BE2C (cell line): ENCODE measurements at regions not wholly inside any gene's neighbourhood (a gene's known extent, or its start where the extent isn't known, plus 50 kb on each side); places are given as distances from the start of the nearest gene placed in this dataset.

ENCODE experiments used
- DNase-seq: peaks from one replicate; pipeline ENCODE4 v3.0.0-alpha.2; 2020
- H3K27me3 ChIP-seq: fragments of 250-450 bp; sonication (Bioruptor Pico); 2 replicates; pipeline ENCODE4 v1.5.1; 2020; ENCODE audit warnings: mild to moderate bottlenecking
- H3K36me3 ChIP-seq: fragments of 250-450 bp; sonication (Bioruptor Pico); 2 replicates; pipeline ENCODE4 v1.5.1; 2020; ENCODE audit warnings: mild to moderate bottlenecking
- H3K4me1 ChIP-seq: fragments of 250-450 bp; sonication (Bioruptor Pico); 2 replicates; pipeline ENCODE4 v1.5.1; 2020
- H3K4me3 ChIP-seq: 2 replicates; pipeline ENCODE4 v1.5.1; 2011; ENCODE audit warnings: low read depth, low read length
- H3K9me3 ChIP-seq: fragments of 250-450 bp; sonication (Bioruptor Pico); 2 replicates; pipeline ENCODE4 v1.5.1; 2020
- TF ChIP-seq, protein P1 (sequence below): IDR thresholded peaks from 2 replicates; pipeline ENCODE4 v1.5.1; 2012; ENCODE audit warnings: mild to moderate bottlenecking, low read depth, low read length

DNA sequence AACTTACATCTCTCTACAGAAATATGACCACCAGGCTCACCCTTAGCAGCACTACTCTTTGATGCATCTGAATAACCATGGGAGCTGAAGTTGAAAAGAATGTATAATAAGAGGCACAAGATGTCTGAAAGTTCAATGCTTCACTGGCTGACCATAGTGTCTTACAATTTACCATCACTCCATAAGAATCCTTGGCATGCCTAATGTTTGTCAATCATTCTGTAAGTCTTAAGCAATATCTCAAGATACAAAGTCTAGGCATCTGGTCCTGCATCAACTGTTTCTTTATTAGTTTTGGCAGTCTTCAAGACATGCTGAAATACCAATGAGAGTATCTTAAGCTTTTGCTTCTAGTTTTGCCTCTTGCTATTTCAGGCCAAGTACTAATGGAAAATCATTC, 755.5 kb downstream of the STIM2 start:
- H3K9me3 ChIP-seq: no peaks in the 10 kb centered on the region
- H3K27me3 ChIP-seq: no peaks in the 10 kb centered on the region
- H3K36me3 ChIP-seq: no peaks in the 10 kb centered on the region
- H3K4me1 ChIP-seq: no peaks in the 10 kb centered on the region
- H3K4me3 ChIP-seq: no peak overlapping the region
- TF ChIP-seq, protein P1, sequence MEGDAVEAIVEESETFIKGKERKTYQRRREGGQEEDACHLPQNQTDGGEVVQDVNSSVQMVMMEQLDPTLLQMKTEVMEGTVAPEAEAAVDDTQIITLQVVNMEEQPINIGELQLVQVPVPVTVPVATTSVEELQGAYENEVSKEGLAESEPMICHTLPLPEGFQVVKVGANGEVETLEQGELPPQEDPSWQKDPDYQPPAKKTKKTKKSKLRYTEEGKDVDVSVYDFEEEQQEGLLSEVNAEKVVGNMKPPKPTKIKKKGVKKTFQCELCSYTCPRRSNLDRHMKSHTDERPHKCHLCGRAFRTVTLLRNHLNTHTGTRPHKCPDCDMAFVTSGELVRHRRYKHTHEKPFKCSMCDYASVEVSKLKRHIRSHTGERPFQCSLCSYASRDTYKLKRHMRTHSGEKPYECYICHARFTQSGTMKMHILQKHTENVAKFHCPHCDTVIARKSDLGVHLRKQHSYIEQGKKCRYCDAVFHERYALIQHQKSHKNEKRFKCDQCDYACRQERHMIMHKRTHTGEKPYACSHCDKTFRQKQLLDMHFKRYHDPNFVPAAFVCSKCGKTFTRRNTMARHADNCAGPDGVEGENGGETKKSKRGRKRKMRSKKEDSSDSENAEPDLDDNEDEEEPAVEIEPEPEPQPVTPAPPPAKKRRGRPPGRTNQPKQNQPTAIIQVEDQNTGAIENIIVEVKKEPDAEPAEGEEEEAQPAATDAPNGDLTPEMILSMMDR: no peak
- no peak for DNase-seq

- Histone ChIP-seq H3K9me3 (no peaks in the 10 kb centered on the region), H3K4me3 (no peak overlapping the region), H3K36me3 (no peaks in the 10 kb centered on the region), H3K27me3 (no peaks in the 10 kb centered on the region), H3K4me1 (no peaks in the 10 kb centered on the region)
- TF ChIP-seq, protein P1: no peak
- no peak for DNase-seq
Measured at GRCh38 chr4:27619435-27619834, 758.8 kb downstream of the STIM2 start.

- Histone ChIP-seq H3K27me3 (no peaks in the 10 kb centered on the region), H3K36me3 (no peaks in the 10 kb centered on the region), H3K4me3 (no peak overlapping the region), H3K9me3 (no peaks in the 10 kb centered on the region), H3K4me1 (no peaks in the 10 kb centered on the region)
- TF ChIP-seq, protein P1: no peak
- DNase-seq: no peak
Measured at GRCh38 chr4:27620886-27621285, 760.2 kb downstream of the STIM2 start.

DNA sequence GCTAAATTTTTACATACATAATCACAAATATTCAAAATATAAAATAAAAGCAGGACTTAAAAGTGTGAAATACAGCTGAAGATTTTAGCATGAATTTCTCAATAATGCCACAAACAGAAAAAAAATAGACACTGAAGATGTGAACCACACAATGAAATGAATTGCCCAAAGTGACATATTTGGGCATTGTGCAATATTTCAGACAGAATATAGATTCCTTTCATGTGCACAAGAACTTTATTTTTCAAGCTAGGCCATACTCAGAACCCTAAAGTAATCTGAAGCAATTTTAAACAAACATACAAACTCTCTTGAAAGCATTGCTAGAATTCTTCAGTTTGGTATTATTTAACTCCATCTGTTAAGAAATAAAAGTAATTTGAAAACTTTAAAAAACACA, 764.1 kb downstream of the STIM2 start:
- H3K4me1 ChIP-seq: no peaks in the 10 kb centered on the region
- no peak overlapping the region for H3K4me3 ChIP-seq
- H3K36me3 ChIP-seq: no peaks in the 10 kb centered on the region
- TF ChIP-seq, protein P1: no peak
- no peaks in the 10 kb centered on the region for H3K27me3 ChIP-seq
- DNase-seq: no peak
- no peaks in the 10 kb centered on the region for H3K9me3 ChIP-seq

GRCh38 chr4:27628609-27629008, 768.0 kb downstream of the STIM2 start:
- H3K9me3 ChIP-seq: no peaks in the 10 kb centered on the region
- H3K4me1 ChIP-seq: no peaks in the 10 kb centered on the region
- TF ChIP-seq, protein P1: no peak
- no peak overlapping the region for H3K4me3 ChIP-seq
- DNase-seq: no peak
- no peaks in the 10 kb centered on the region for H3K36me3 ChIP-seq
- H3K27me3 ChIP-seq: no peaks in the 10 kb centered on the region

DNA sequence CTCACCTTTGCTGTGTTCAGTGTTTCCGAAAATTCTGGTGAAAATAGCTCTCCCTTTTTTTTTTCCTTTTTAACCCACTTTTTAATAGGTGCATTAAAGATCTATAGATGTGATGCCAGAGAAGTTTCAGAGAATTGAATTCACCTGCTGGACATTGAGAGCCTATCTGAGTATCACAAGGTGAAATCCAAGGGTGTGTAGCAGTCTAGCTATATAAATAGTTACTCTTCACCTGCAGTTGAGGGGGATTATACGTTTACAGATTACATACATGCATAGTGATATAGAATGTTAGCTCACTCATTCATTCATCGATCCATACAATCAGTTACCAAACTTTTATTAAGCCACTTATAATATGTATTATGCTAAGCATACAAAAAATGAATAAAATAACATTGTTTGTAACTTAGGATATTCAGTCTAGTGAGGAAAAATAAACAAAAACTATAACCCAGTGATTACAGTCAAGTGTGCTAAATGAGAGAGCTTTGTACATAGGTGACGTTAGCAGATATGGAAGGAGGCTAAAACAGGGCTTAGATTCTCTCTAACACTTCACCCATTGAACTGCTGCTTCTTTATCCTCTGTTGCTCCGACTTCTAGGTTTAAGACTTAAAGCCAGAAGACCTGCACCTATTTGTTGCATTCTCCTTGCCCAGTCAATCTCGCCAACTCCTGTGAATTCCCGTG, 769.0 kb downstream of the STIM2 start:
- H3K36me3 ChIP-seq: no peaks in the 10 kb centered on the region
- TF ChIP-seq, protein P1: no peak
- no peaks in the 10 kb centered on the region for H3K27me3 ChIP-seq
- H3K9me3 ChIP-seq: no peaks in the 10 kb centered on the region
- no peaks in the 10 kb centered on the region for H3K4me1 ChIP-seq
- no peak overlapping the region for H3K4me3 ChIP-seq
- no peak for DNase-seq
